HUES48 (cell line): ENCODE measurements at regions not wholly inside any gene's neighbourhood (a gene's known extent, or its start where the extent isn't known, plus 50 kb on each side); places are given as distances from the start of the nearest gene placed in this dataset.
"Not testable (repeated sequence)": the region's sequence is repeated elsewhere in the genome, so short reads cannot be mapped to it uniquely, and the experiment has no call there.

Experiments used
- H3K27ac ChIP-seq: one replicate; pipeline ENCODE4 v1.7.0; 2013; ENCODE audit warnings: low read depth, low read length, inconsistent platforms
- H3K27me3 ChIP-seq: 2 replicates; pipeline ENCODE4 v1.6.1; 2013; ENCODE audit warnings: mild to moderate bottlenecking, low read length; ENCODE audit not compliant: control insufficient read depth, insufficient read depth
- H3K36me3 ChIP-seq: 2 replicates; pipeline ENCODE4 v1.6.1; 2013; ENCODE audit warnings: low read length; ENCODE audit not compliant: control insufficient read depth, insufficient read depth
- H3K4me1 ChIP-seq: 2 replicates; pipeline ENCODE4 v1.6.1; 2013; ENCODE audit warnings: mild to moderate bottlenecking, low read length; ENCODE audit not compliant: control insufficient read depth, insufficient read depth
- H3K4me3 ChIP-seq: 2 replicates; pipeline ENCODE4 v1.5.1; 2013; ENCODE audit warnings: mild to moderate bottlenecking, low read depth, low read length
- H3K9ac ChIP-seq: 2 replicates; pipeline ENCODE4 v1.6.1; 2013; ENCODE audit warnings: mild to moderate bottlenecking, low read depth, low read length, moderate library complexity
- H3K9me3 ChIP-seq: 2 replicates; pipeline ENCODE4 v1.6.1; 2013; ENCODE audit warnings: low read length; ENCODE audit not compliant: control insufficient read depth, insufficient read depth

GRCh38 chr16:29258946-29259634 lies 147.4 kb downstream of the NPIPB11 start:
- H3K4me1 ChIP-seq, H3K9me3 ChIP-seq, H3K4me3 ChIP-seq, H3K36me3 ChIP-seq, H3K9ac ChIP-seq, H3K27ac ChIP-seq, H3K27me3 ChIP-seq: not testable (repeated sequence)

GRCh38 chr16:29257419-29258336 lies 148.8 kb downstream of the NPIPB11 start:
- not testable (repeated sequence) for H3K27me3 ChIP-seq, H3K36me3 ChIP-seq, H3K9ac ChIP-seq, H3K27ac ChIP-seq, H3K9me3 ChIP-seq, H3K4me3 ChIP-seq, H3K4me1 ChIP-seq

- no peak overlapping the region for H3K9ac ChIP-seq
- no peaks in the 10 kb centered on the region for H3K4me1 ChIP-seq
- H3K27ac ChIP-seq = no peak overlapping the region
- H3K27me3 ChIP-seq = no peaks in the 10 kb centered on the region
- H3K36me3 ChIP-seq = no peaks in the 10 kb centered on the region
- no peaks in the 10 kb centered on the region for H3K9me3 ChIP-seq
- no peak overlapping the region for H3K4me3 ChIP-seq
These were observed 150.0 kb downstream of the NPIPB11 start for GRCh38 chr16:29256501-29256981.

GRCh38 chr16:29255957-29256356 lies 150.6 kb downstream of the NPIPB11 start:
- not testable (repeated sequence) for H3K4me3 ChIP-seq, H3K9ac ChIP-seq, H3K4me1 ChIP-seq

GRCh38 chr16:29255496-29255796 lies 151.1 kb downstream of the NPIPB11 start:
- not testable (repeated sequence) for H3K9me3 ChIP-seq, H3K4me1 ChIP-seq, H3K27ac ChIP-seq, H3K4me3 ChIP-seq, H3K36me3 ChIP-seq, H3K27me3 ChIP-seq, H3K9ac ChIP-seq

More at GRCh38 chr16:29255957-29256356, 150.6 kb downstream of the NPIPB11 start:
- H3K27me3 ChIP-seq, H3K9me3 ChIP-seq, H3K27ac ChIP-seq, H3K36me3 ChIP-seq: not testable (repeated sequence)

GRCh38 chr16:29254676-29255495 lies 151.6 kb downstream of the NPIPB11 start:
- no peak overlapping the region for H3K4me3 ChIP-seq
- no peaks in the 10 kb centered on the region for H3K27me3 ChIP-seq
- no peaks in the 10 kb centered on the region for H3K36me3 ChIP-seq
- H3K9me3 ChIP-seq = no peaks in the 10 kb centered on the region
- H3K4me1 ChIP-seq = no peaks in the 10 kb centered on the region
- H3K9ac ChIP-seq = no peak overlapping the region
- H3K27ac ChIP-seq = no peak overlapping the region

GRCh38 chr16:29253716-29254590 lies 152.6 kb downstream of the NPIPB11 start:
- H3K4me1 ChIP-seq, H3K9me3 ChIP-seq, H3K27ac ChIP-seq, H3K4me3 ChIP-seq, H3K36me3 ChIP-seq, H3K9ac ChIP-seq, H3K27me3 ChIP-seq: not testable (repeated sequence)

GRCh38 chr16:29253066-29253590 lies 153.4 kb downstream of the NPIPB11 start:
- not testable (repeated sequence) for H3K4me3 ChIP-seq, H3K27me3 ChIP-seq, H3K27ac ChIP-seq, H3K36me3 ChIP-seq, H3K9ac ChIP-seq, H3K9me3 ChIP-seq, H3K4me1 ChIP-seq

- not testable (repeated sequence) for H3K9ac ChIP-seq, H3K4me3 ChIP-seq, H3K36me3 ChIP-seq, H3K27ac ChIP-seq, H3K4me1 ChIP-seq, H3K27me3 ChIP-seq, H3K9me3 ChIP-seq
These were observed 154.2 kb downstream of the NPIPB11 start for GRCh38 chr16:29252311-29252710.

GRCh38 chr16:29251571-29252011 lies 154.9 kb downstream of the NPIPB11 start:
- H3K9ac ChIP-seq, H3K36me3 ChIP-seq, H3K27me3 ChIP-seq, H3K9me3 ChIP-seq, H3K4me3 ChIP-seq, H3K4me1 ChIP-seq, H3K27ac ChIP-seq: not testable (repeated sequence)
